ENCODE measurements at regions not wholly inside any gene's neighbourhood (a gene's known extent, or its start where the extent isn't known, plus 50 kb on each side); places are given as distances from the start of the nearest gene placed in this dataset.

DNA sequence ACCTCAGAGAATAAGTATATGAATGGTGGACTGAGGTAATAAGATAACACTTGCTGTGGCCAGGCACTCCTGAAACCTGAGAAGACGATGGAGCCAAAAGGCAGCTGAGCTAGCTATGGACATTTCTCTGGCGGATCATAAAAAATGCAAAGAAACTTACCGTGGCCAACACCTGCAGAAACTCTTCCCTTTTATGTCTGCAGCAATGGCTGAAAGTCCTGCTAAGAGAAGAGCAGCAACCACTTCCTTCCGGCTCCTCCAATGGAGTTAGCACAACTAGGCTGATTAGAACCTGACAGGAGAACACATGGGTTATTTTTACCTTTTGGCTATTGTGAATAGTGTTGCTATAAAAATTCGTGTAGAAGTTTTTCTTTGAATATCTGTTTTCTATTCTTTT, 76.0 kb upstream of the MAGEB16 start:
- H3K4me1 ChIP-seq (ENCODE audit: control insufficient read depth, insufficient read depth, low read length), result no peaks in the 10 kb centered on the region
- no peaks in the 10 kb centered on the region for H3K36me3 ChIP-seq (ENCODE audit: control insufficient read depth in 2 of 2, insufficient read depth in 1 of 2, low read length in 2 of 2)
- H3K4me3 ChIP-seq (ENCODE audit: low read depth, low read length), result no peak overlapping the region
- no peak overlapping the region for H3K27ac ChIP-seq (ENCODE audit: extremely low read depth, low read depth, low read length)
- no peaks in the 10 kb centered on the region for H3K9me3 ChIP-seq (ENCODE audit: control insufficient read depth, insufficient read depth, low read depth, low read length)
- ChIA-PET POLR2A (no interaction called here), CTCF (no interaction called here)
- no peak for TF ChIP-seq ZNF416 (tag by site-specific recombination; IDR thresholded peaks at IDR 0.05)
- no peak for TF ChIP-seq ZNF830 (tag by site-specific recombination; IDR thresholded peaks at IDR 0.05; ENCODE audit: low read depth)
- no peak for TF ChIP-seq ZNF660 (tag by site-specific recombination; IDR thresholded peaks at IDR 0.05)
- TF ChIP-seq, protein P1, sequence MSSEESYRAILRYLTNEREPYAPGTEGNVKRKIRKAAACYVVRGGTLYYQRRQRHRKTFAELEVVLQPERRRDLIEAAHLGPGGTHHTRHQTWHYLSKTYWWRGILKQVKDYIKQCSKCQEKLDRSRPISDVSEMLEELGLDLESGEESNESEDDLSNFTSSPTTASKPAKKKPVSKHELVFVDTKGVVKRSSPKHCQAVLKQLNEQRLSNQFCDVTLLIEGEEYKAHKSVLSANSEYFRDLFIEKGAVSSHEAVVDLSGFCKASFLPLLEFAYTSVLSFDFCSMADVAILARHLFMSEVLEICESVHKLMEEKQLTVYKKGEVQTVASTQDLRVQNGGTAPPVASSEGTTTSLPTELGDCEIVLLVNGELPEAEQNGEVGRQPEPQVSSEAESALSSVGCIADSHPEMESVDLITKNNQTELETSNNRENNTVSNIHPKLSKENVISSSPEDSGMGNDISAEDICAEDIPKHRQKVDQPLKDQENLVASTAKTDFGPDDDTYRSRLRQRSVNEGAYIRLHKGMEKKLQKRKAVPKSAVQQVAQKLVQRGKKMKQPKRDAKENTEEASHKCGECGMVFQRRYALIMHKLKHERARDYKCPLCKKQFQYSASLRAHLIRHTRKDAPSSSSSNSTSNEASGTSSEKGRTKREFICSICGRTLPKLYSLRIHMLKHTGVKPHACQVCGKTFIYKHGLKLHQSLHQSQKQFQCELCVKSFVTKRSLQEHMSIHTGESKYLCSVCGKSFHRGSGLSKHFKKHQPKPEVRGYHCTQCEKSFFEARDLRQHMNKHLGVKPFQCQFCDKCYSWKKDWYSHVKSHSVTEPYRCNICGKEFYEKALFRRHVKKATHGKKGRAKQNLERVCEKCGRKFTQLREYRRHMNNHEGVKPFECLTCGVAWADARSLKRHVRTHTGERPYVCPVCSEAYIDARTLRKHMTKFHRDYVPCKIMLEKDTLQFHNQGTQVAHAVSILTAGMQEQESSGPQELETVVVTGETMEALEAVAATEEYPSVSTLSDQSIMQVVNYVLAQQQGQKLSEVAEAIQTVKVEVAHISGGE (tag by site-specific recombination; conservative IDR thresholded peaks at IDR 0.05; ENCODE audit: low read depth), result no peak
- TF ChIP-seq SCRT2 (tag by site-specific recombination; IDR thresholded peaks at IDR 0.05), result no peak
- no peak for TF ChIP-seq ZNF18 (tag by site-specific recombination; IDR thresholded peaks at IDR 0.05)

GRCh38 chrX:35726176-35726575, 72.0 kb upstream of the MAGEB16 start:
- Histone ChIP-seq H3K4me3 (ENCODE audit: low read depth, low read length) (no peak overlapping the region), H3K36me3 (ENCODE audit: control insufficient read depth in 2 of 2, insufficient read depth in 1 of 2, low read length in 2 of 2) (no peaks in the 10 kb centered on the region), H3K9me3 (ENCODE audit: control insufficient read depth, insufficient read depth, low read depth, low read length) (no peaks in the 10 kb centered on the region), H3K27ac (ENCODE audit: extremely low read depth, low read depth, low read length) (no peak overlapping the region), H3K4me1 (ENCODE audit: control insufficient read depth, insufficient read depth, low read length) (no peaks in the 10 kb centered on the region)
- CTCF ChIA-PET, result interaction anchor here (0.9 kb wide), 1 partner anchor 1088 kb away, joined by 3 read pairs; no protein-coding TSS in a partner anchor
- POLR2A ChIA-PET, result no interaction called here
- TF ChIP-seq ZNF121 (tag by site-specific recombination; IDR thresholded peaks at IDR 0.05) (no peak), ZNF157 (tag by site-specific recombination; IDR thresholded peaks at IDR 0.05) (no peak), ZNF221 (tag by site-specific recombination; IDR thresholded peaks at IDR 0.05; ENCODE audit: borderline replicate concordance) (no peak), ZBTB20 (tag by site-specific recombination; IDR thresholded peaks at IDR 0.05) (no peak), ZNF335 (tag by site-specific recombination; conservative IDR thresholded peaks at IDR 0.05) (no peak), ZNF302 (tag by site-specific recombination; IDR thresholded peaks at IDR 0.05; ENCODE audit: low read depth) (no peak), ZBTB44 (tag by site-specific recombination; IDR thresholded peaks at IDR 0.05) (no peak), ZNF473 (tag by site-specific recombination; IDR thresholded peaks at IDR 0.05) (no peak)
- TF ChIP-seq, protein P2, sequence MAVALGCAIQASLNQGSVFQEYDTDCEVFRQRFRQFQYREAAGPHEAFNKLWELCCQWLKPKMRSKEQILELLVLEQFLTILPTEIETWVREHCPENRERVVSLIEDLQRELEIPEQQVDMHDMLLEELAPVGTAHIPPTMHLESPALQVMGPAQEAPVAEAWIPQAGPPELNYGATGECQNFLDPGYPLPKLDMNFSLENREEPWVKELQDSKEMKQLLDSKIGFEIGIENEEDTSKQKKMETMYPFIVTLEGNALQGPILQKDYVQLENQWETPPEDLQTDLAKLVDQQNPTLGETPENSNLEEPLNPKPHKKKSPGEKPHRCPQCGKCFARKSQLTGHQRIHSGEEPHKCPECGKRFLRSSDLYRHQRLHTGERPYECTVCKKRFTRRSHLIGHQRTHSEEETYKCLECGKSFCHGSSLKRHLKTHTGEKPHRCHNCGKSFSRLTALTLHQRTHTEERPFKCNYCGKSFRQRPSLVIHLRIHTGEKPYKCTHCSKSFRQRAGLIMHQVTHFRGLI (tag by site-specific recombination; IDR thresholded peaks at IDR 0.05), result no peak
- TF ChIP-seq, protein P3, sequence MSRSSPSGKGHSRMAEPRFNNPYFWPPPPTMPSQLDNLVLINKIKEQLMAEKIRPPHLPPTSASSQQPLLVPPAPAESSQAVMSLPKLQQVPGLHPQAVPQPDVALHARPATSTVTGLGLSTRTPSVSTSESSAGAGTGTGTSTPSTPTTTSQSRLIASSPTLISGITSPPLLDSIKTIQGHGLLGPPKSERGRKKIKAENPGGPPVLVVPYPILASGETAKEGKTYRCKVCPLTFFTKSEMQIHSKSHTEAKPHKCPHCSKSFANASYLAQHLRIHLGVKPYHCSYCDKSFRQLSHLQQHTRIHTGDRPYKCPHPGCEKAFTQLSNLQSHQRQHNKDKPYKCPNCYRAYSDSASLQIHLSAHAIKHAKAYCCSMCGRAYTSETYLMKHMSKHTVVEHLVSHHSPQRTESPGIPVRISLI (tag by site-specific recombination; IDR thresholded peaks at IDR 0.05), result no peak

Measured in HEK293 (cell line).